Hepatocyte (in vitro differentiated cells): ENCODE measurements at regions not wholly inside any gene's neighbourhood (a gene's known extent, or its start where the extent isn't known, plus 50 kb on each side); places are given as distances from the start of the nearest gene placed in this dataset.

Source experiments
- DNase-seq: peaks from one replicate; pipeline ENCODE4 v3.0.0-alpha.2; 2016; ENCODE audit warnings: low spot score
- H2AFZ ChIP-seq: fragments of 200-600 bp; sonication (generic); 2 replicates; pipeline ENCODE4 v1.6.0; 2016; ENCODE audit warnings: antibody characterized with exemption, mild to moderate bottlenecking
- H3K27ac ChIP-seq: fragments of 200-600 bp; sonication (generic); 2 replicates; pipeline ENCODE4 v1.5.1; 2016; ENCODE audit warnings: mild to moderate bottlenecking
- H3K27me3 ChIP-seq: fragments of 200-600 bp; sonication (generic); 2 replicates; pipeline ENCODE4 v1.6.1; 2016
- H3K36me3 ChIP-seq: fragments of 200-600 bp; sonication (generic); replicated peaks from 2 replicates; pipeline ENCODE4 v1.5.1; 2016; ENCODE audit warnings: low read depth; ENCODE audit not compliant: insufficient read depth
- H3K4me1 ChIP-seq: fragments of 200-600 bp; sonication (generic); 2 replicates; pipeline ENCODE4 v1.5.1; 2016; ENCODE audit warnings: mild to moderate bottlenecking, moderate library complexity; ENCODE audit not compliant: insufficient read depth
- H3K4me2 ChIP-seq: fragments of 200-600 bp; sonication (generic); 2 replicates; pipeline ENCODE4 v1.6.0; 2016
- H3K4me3 ChIP-seq: fragments of 200-600 bp; sonication (generic); 2 replicates; pipeline ENCODE4 v1.5.1; 2016; ENCODE audit warnings: mild to moderate bottlenecking
- H3K79me2 ChIP-seq: fragments of 200-600 bp; sonication (generic); 2 replicates; pipeline ENCODE4 v1.6.0; 2017; ENCODE audit warnings: mild to moderate bottlenecking
- H3K9me2 ChIP-seq: fragments of 200-600 bp; sonication (generic); replicated peaks from 2 replicates; pipeline ENCODE4 v1.6.0; 2017; ENCODE audit warnings: mild to moderate bottlenecking; ENCODE audit not compliant: insufficient read depth
- H3K9me3 ChIP-seq: fragments of 200-600 bp; sonication (generic); 2 replicates; pipeline ENCODE4 v1.5.1; 2016; ENCODE audit warnings: low read depth, mild to moderate bottlenecking
- H4K20me1 ChIP-seq: fragments of 200-600 bp; sonication (generic); 2 replicates; pipeline ENCODE4 v1.6.0; 2016; ENCODE audit warnings: mild to moderate bottlenecking; ENCODE audit not compliant: insufficient read depth, poor library complexity, severe bottlenecking
- CTCF ChIP-seq: fragments of 200-600 bp; sonication (generic); IDR thresholded peaks from 2 replicates; pipeline ENCODE4 v1.5.1; 2016; ENCODE audit warnings: antibody characterized with exemption, mild to moderate bottlenecking; ENCODE audit not compliant: poor library complexity
- EZH2 ChIP-seq: fragments of 200-600 bp; sonication (generic); IDR thresholded peaks from 2 replicates; pipeline ENCODE4 v1.6.1; 2016; ENCODE audit warnings: antibody characterized with exemption, mild to moderate bottlenecking, borderline replicate concordance
- EZH2phosphoT487 ChIP-seq: fragments of 200-600 bp; sonication (generic); IDR thresholded peaks from one replicate; pipeline ENCODE4 v1.6.1; 2018; ENCODE audit warnings: antibody characterized with exemption, mild to moderate bottlenecking, low read depth, moderate library complexity; ENCODE audit not compliant: unreplicated experiment, severe bottlenecking
- WGBS: methylation state at CpG from one replicate; pipeline ENCODE4 v1.1.6; 2016; ENCODE audit warnings: low lambda C conversion rate; ENCODE audit errors: missing lambda C conversion rate; 5-methylcytosine and 5-hydroxymethylcytosine counted together

- H3K27ac ChIP-seq = no peak overlapping the region
- no peak for DNase-seq
- H3K4me2 ChIP-seq = no peak overlapping the region
- no peaks in the 10 kb centered on the region for H4K20me1 ChIP-seq
- no peak overlapping the region for H3K4me3 ChIP-seq
- TF ChIP-seq EZH2 (no peak), CTCF (no peak), EZH2phosphoT487 (no peak)
- H3K79me2 ChIP-seq = no peaks in the 10 kb centered on the region
- no peaks in the 10 kb centered on the region for H3K9me3 ChIP-seq
- no peak overlapping the region for H2AFZ ChIP-seq
- no peaks in the 10 kb centered on the region for H3K36me3 ChIP-seq
- WGBS = 96% methylated on average over 10 of the region's 10 CpGs
- H3K4me1 ChIP-seq = no peaks in the 10 kb centered on the region
- no peaks in the 10 kb centered on the region for H3K9me2 ChIP-seq
- H3K27me3 ChIP-seq = no peaks in the 10 kb centered on the region
Measured at GRCh38 chr1:29497395-29498125, 261.2 kb downstream of the PTPRU start.

DNA sequence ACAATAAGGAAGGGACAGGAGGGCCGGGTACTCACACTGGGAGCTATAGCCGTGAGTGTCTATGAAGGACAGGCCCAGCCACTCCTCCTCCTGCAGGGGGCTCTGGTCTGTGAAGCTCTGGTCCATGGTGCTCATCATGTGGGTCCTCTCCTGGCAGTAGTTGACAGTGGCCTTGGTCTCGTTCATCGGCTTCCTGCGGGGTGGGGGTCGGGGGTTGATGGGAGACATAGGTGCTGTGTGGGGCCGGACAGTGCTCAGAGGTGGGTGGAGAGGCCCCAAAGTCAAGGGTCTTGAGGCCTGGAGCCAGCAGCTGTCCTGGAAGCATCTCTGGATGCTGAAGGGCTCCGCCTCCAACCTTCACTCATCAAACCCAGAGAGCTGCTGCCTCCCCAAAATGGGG lies 260.4 kb downstream of the PTPRU start:
- TF ChIP-seq EZH2 = no peak
- TF ChIP-seq CTCF = no peak
- no peak for TF ChIP-seq EZH2phosphoT487
- 95% methylated on average over 8 of the region's 8 CpGs for WGBS
- no peaks in the 10 kb centered on the region for H3K79me2 ChIP-seq
- no peaks in the 10 kb centered on the region for H3K4me1 ChIP-seq
- no peaks in the 10 kb centered on the region for H3K27me3 ChIP-seq
- no peaks in the 10 kb centered on the region for H3K9me2 ChIP-seq
- H2AFZ ChIP-seq = no peak overlapping the region
- DNase-seq = no peak
- H4K20me1 ChIP-seq = no peaks in the 10 kb centered on the region
- H3K4me3 ChIP-seq = no peak overlapping the region
- no peaks in the 10 kb centered on the region for H3K9me3 ChIP-seq
- no peaks in the 10 kb centered on the region for H3K36me3 ChIP-seq
- no peak overlapping the region for H3K27ac ChIP-seq
- H3K4me2 ChIP-seq = no peak overlapping the region

GRCh38 chr1:29490204-29490934 lies 254.0 kb downstream of the PTPRU start:
- no peak overlapping the region for H3K27ac ChIP-seq
- H2AFZ ChIP-seq = no peak overlapping the region
- no peaks in the 10 kb centered on the region for H3K4me1 ChIP-seq
- no peak overlapping the region for H3K4me2 ChIP-seq
- no peak for TF ChIP-seq CTCF
- no peak for TF ChIP-seq EZH2
- no peaks in the 10 kb centered on the region for H3K79me2 ChIP-seq
- 74% methylated on average over 11 of the region's 11 CpGs for WGBS
- no peaks in the 10 kb centered on the region for H3K36me3 ChIP-seq
- H3K9me2 ChIP-seq = no peaks in the 10 kb centered on the region
- H3K4me3 ChIP-seq = no peak overlapping the region
- H3K27me3 ChIP-seq = no peaks in the 10 kb centered on the region
- no peaks in the 10 kb centered on the region for H3K9me3 ChIP-seq
- DNase-seq = no peak
- no peaks in the 10 kb centered on the region for H4K20me1 ChIP-seq
